Mesenchymal stem cell (in vitro differentiated cells and primary cell): ENCODE measurements at regions not wholly inside any gene's neighbourhood (a gene's known extent, or its start where the extent isn't known, plus 50 kb on each side); places are given as distances from the start of the nearest gene placed in this dataset.
A peak's percentile ranks its signal among the peaks of the same experiment; 100 is the strongest.

Experiments
- DNase-seq: peaks from one replicate; pipeline ENCODE4 v3.0.0-alpha.2; 2013
- H2AFZ ChIP-seq: one replicate; pipeline ENCODE4 v1.6.1; 2013; ENCODE audit warnings: low read depth, mild to moderate bottlenecking, control low read depth, inconsistent platforms, low read length, moderate library complexity
- H2AK5ac ChIP-seq: 2 replicates; pipeline ENCODE4 v1.6.1; 2013; ENCODE audit warnings: low read length, moderate library complexity, mild to moderate bottlenecking, inconsistent platforms; ENCODE audit not compliant: severe bottlenecking
- H2BK120ac ChIP-seq: one replicate; pipeline ENCODE4 v1.6.1; 2013; ENCODE audit warnings: low read depth, mild to moderate bottlenecking, inconsistent platforms, low read length, moderate library complexity
- H2BK12ac ChIP-seq, 2 experiments: one replicate each; pipeline ENCODE4 v1.6.1; 2013; ENCODE audit warnings: inconsistent platforms in 2 of 2, low read length in 2 of 2, mild to moderate bottlenecking in 2 of 2, moderate library complexity in 2 of 2, control low read depth in 1 of 2
- H2BK15ac ChIP-seq: one replicate; pipeline ENCODE4 v1.6.1; 2013; ENCODE audit warnings: mild to moderate bottlenecking, low read depth, inconsistent platforms; ENCODE audit not compliant: poor library complexity, severe bottlenecking
- H2BK5ac ChIP-seq: 2 replicates; pipeline ENCODE4 v1.6.1; 2013; ENCODE audit warnings: low read depth, mild to moderate bottlenecking, low read length, control low read depth, inconsistent platforms; ENCODE audit not compliant: poor library complexity, severe bottlenecking
- H3K14ac ChIP-seq, 2 experiments: one replicate each; pipeline ENCODE4 v1.6.1; 2013; ENCODE audit warnings: inconsistent platforms in 2 of 2, low read length in 2 of 2, control low read depth in 1 of 2, mild to moderate bottlenecking in 1 of 2, moderate library complexity in 1 of 2
- H3K18ac ChIP-seq, 2 experiments: one replicate each; pipeline ENCODE4 v1.6.1; 2013; ENCODE audit warnings: inconsistent platforms in 2 of 2, low read length in 2 of 2, control low read depth in 1 of 2, low read depth in 1 of 2, mild to moderate bottlenecking in 1 of 2
- H3K23ac ChIP-seq, 2 experiments: one replicate each; pipeline ENCODE4 v1.6.1; 2013; ENCODE audit warnings: inconsistent platforms in 2 of 2, low read length in 2 of 2, mild to moderate bottlenecking in 2 of 2, moderate library complexity in 2 of 2, control low read depth in 1 of 2
- H3K27ac ChIP-seq: 2 replicates; pipeline ENCODE4 v1.5.1; 2013; ENCODE audit warnings: mild to moderate bottlenecking, moderate library complexity, low read length, control low read depth, inconsistent platforms; ENCODE audit not compliant: poor library complexity, severe bottlenecking
- H3K27me3 ChIP-seq, 2 experiments: 2 replicates each; pipeline versions ENCODE4 v1.6.1 to v1.7.0; 2013; ENCODE audit warnings: low read length in 2 of 2, mild to moderate bottlenecking in 2 of 2, moderate library complexity in 2 of 2, control low read depth in 1 of 2, inconsistent platforms in 1 of 2; ENCODE audit not compliant: control insufficient read depth in 1 of 2, insufficient read depth in 1 of 2
- H3K36me3 ChIP-seq, 2 experiments: 2 replicates each; pipeline versions ENCODE4 v1.6.1 to v1.7.0; 2013; ENCODE audit warnings: low read length in 2 of 2, control low read depth in 1 of 2, inconsistent platforms in 1 of 2, low read depth in 1 of 2, mild to moderate bottlenecking in 1 of 2; ENCODE audit not compliant: insufficient read depth in 2 of 2, control insufficient read depth in 1 of 2
- H3K4ac ChIP-seq, 2 experiments: one replicate each; pipeline ENCODE4 v1.6.1; 2013; ENCODE audit warnings: inconsistent platforms in 2 of 2, low read length in 2 of 2, mild to moderate bottlenecking in 2 of 2, moderate library complexity in 2 of 2, control low read depth in 1 of 2, low read depth in 1 of 2
- H3K4me1 ChIP-seq: 2 replicates; pipeline ENCODE4 v1.6.1; 2013; ENCODE audit warnings: low read depth, low read length, control low read depth; ENCODE audit not compliant: control insufficient read depth, insufficient read depth
- H3K4me2 ChIP-seq: 2 replicates; pipeline ENCODE4 v1.6.1; 2013; ENCODE audit warnings: low read length, mild to moderate bottlenecking, inconsistent platforms; ENCODE audit not compliant: poor library complexity, severe bottlenecking
- H3K4me3 ChIP-seq, 2 experiments: 2 replicates each; pipeline versions ENCODE4 v1.5.1 to v1.7.0; 2013; ENCODE audit warnings: low read length in 2 of 2, mild to moderate bottlenecking in 2 of 2, control low read depth in 1 of 2, low read depth in 1 of 2; ENCODE audit not compliant: insufficient read depth in 1 of 2
- H3K79me1 ChIP-seq: replicated peaks from 2 replicates; pipeline ENCODE4 v1.6.1; 2013; ENCODE audit warnings: mild to moderate bottlenecking, control low read depth, low read length, inconsistent platforms; ENCODE audit not compliant: poor library complexity, severe bottlenecking
- H3K9ac ChIP-seq: 2 replicates; pipeline ENCODE4 v1.7.0; 2013; ENCODE audit warnings: mild to moderate bottlenecking, low read length, moderate library complexity
- H3K9me3 ChIP-seq: 2 replicates; pipeline ENCODE4 v1.7.0; 2013; ENCODE audit warnings: mild to moderate bottlenecking, low read length; ENCODE audit not compliant: control insufficient read depth
- H4K8ac ChIP-seq: one replicate; pipeline ENCODE4 v1.6.1; 2013; ENCODE audit warnings: inconsistent platforms, mild to moderate bottlenecking, low read length, moderate library complexity
- H4K91ac ChIP-seq: one replicate; pipeline ENCODE4 v1.6.1; 2013; ENCODE audit warnings: mild to moderate bottlenecking, low read length, inconsistent platforms
- WGBS: methylation state at CpG from one replicate; pipeline ENCODE4 v1.1.7; 2013; ENCODE audit warnings: mixed read lengths; 5-methylcytosine and 5-hydroxymethylcytosine counted together

- H3K4ac ChIP-seq, result no peak overlapping the region
Observed at GRCh38 chr21:35428001-35428320, 378.9 kb upstream of the RUNX1 start.

GRCh38 chr21:35427320-35428000 lies 378.4 kb upstream of the RUNX1 start:
- Histone ChIP-seq H3K4me3 (no peak overlapping the region), H3K27ac (no peak overlapping the region), H3K27me3 (no peaks in the 10 kb centered on the region), H2AFZ (no peak overlapping the region), H3K36me3 (no peaks in the 10 kb centered on the region), H3K14ac (no peak overlapping the region), H2BK5ac (no peak overlapping the region), H3K23ac (no peak overlapping the region), H3K4ac (no peak overlapping the region), H3K9ac (peak overlapping the region; percentile 42), H3K4me2 (no peak overlapping the region), H2BK12ac (peak overlapping the region in 1 of 2 experiments; percentile 72), H3K79me1 (no peaks in the 10 kb centered on the region), H4K8ac (no peak overlapping the region), H2BK15ac (no peak overlapping the region), H3K18ac (peak overlapping the region in 1 of 2 experiments; percentile 43), H3K9me3 (peaks cover 20% of the 10 kb centered on the region), H2BK120ac (no peak overlapping the region), H2AK5ac (no peak overlapping the region), H4K91ac (no peak overlapping the region), H3K4me1 (peaks cover 3% of the 10 kb centered on the region)
- no peak for DNase-seq
- WGBS, result 71% methylated on average over 5 of the region's 9 CpGs

More at GRCh38 chr21:35428001-35428320, 378.9 kb upstream of the RUNX1 start:
- Histone ChIP-seq H3K23ac (no peak overlapping the region), H3K4me2 (no peak overlapping the region), H3K36me3 (no peaks in the 10 kb centered on the region), H3K9ac (peak overlapping the region; percentile 66), H3K27ac (no peak overlapping the region), H3K4me3 (no peak overlapping the region), H3K79me1 (no peaks in the 10 kb centered on the region), H3K14ac (no peak overlapping the region), H2BK120ac (no peak overlapping the region), H3K27me3 (no peaks in the 10 kb centered on the region), H2AFZ (no peak overlapping the region), H4K8ac (no peak overlapping the region), H2AK5ac (no peak overlapping the region), H2BK12ac (no peak overlapping the region), H4K91ac (no peak overlapping the region), H3K18ac (no peak overlapping the region), H2BK15ac (no peak overlapping the region), H3K4me1 (peaks cover 3% of the 10 kb centered on the region), H2BK5ac (no peak overlapping the region), H3K9me3 (peaks cover 20% of the 10 kb centered on the region)
- peak; percentile 36 for DNase-seq

DNA sequence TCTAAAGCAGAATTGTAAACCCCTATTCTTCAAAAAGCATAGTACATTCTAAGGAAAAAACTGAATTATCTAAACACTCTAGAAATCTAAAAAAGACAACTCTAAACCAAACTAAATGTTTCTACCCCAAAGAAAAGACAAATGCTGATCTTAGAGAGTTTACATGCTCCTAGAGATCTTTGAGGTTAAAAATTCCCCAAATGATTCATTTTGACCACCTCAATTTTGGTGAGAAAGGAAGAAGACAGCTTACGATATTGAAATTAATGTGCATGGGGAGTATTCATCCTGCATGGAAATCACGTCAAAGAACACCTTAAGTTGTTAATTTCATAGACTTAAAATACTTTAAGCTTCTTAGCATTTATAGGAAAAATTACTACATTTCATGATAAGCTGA lies 377.8 kb upstream of the RUNX1 start:
- Histone ChIP-seq H2AFZ (no peak overlapping the region), H2AK5ac (no peak overlapping the region), H3K36me3 (no peaks in the 10 kb centered on the region), H3K27ac (no peak overlapping the region), H2BK12ac (no peak overlapping the region), H3K4ac (no peak overlapping the region), H3K9me3 (peaks cover 20% of the 10 kb centered on the region), H3K23ac (no peak overlapping the region), H3K4me2 (no peak overlapping the region), H3K4me1 (peaks cover 3% of the 10 kb centered on the region), H3K4me3 (no peak overlapping the region), H2BK5ac (no peak overlapping the region), H3K79me1 (no peaks in the 10 kb centered on the region), H3K14ac (no peak overlapping the region), H3K9ac (no peak overlapping the region), H2BK15ac (no peak overlapping the region), H4K91ac (no peak overlapping the region), H4K8ac (no peak overlapping the region), H2BK120ac (no peak overlapping the region), H3K27me3 (no peaks in the 10 kb centered on the region), H3K18ac (no peak overlapping the region)
- no peak for DNase-seq
- WGBS, result no CpG with 5 or more reads among the region's 2 CpGs

DNA sequence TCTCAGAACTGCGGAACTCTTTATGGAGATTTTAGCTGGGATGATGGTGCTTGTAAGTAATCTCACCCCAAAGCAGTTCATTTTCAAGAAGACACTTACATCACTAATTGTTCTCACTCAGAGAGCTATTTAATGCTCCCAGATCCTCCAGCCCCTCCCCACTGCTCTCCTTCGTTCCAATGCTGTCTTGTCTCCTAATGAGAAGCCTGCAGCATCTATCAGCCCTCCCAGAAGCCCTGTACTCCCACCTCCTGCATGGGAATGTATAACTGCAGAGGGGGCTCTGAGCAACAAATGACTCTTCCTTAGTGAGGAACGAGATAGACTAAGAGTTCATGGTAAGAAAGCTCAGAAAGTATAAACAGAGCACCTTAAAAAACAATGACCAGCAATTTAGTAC lies 377.4 kb upstream of the RUNX1 start:
- Histone ChIP-seq H2BK5ac (no peak overlapping the region), H4K91ac (no peak overlapping the region), H3K36me3 (no peaks in the 10 kb centered on the region), H3K14ac (no peak overlapping the region), H3K18ac (no peak overlapping the region), H2AFZ (no peak overlapping the region), H3K9ac (no peak overlapping the region), H3K27me3 (no peaks in the 10 kb centered on the region), H3K27ac (no peak overlapping the region), H4K8ac (no peak overlapping the region), H3K79me1 (no peaks in the 10 kb centered on the region), H2BK15ac (no peak overlapping the region), H3K4me2 (no peak overlapping the region), H3K4ac (no peak overlapping the region), H3K23ac (no peak overlapping the region), H2BK12ac (no peak overlapping the region), H3K4me1 (peaks cover 3% of the 10 kb centered on the region), H2AK5ac (no peak overlapping the region), H3K9me3 (peaks cover 20% of the 10 kb centered on the region), H2BK120ac (no peak overlapping the region), H3K4me3 (no peak overlapping the region)
- no CpG with 5 or more reads among the region's 3 CpGs for WGBS
- no peak for DNase-seq
